ENCODE measurements at regions not wholly inside any gene's neighbourhood (a gene's known extent, or its start where the extent isn't known, plus 50 kb on each side); places are given as distances from the start of the nearest gene placed in this dataset.
A peak's percentile ranks its signal among the peaks of the same experiment; 100 is the strongest.

DNA sequence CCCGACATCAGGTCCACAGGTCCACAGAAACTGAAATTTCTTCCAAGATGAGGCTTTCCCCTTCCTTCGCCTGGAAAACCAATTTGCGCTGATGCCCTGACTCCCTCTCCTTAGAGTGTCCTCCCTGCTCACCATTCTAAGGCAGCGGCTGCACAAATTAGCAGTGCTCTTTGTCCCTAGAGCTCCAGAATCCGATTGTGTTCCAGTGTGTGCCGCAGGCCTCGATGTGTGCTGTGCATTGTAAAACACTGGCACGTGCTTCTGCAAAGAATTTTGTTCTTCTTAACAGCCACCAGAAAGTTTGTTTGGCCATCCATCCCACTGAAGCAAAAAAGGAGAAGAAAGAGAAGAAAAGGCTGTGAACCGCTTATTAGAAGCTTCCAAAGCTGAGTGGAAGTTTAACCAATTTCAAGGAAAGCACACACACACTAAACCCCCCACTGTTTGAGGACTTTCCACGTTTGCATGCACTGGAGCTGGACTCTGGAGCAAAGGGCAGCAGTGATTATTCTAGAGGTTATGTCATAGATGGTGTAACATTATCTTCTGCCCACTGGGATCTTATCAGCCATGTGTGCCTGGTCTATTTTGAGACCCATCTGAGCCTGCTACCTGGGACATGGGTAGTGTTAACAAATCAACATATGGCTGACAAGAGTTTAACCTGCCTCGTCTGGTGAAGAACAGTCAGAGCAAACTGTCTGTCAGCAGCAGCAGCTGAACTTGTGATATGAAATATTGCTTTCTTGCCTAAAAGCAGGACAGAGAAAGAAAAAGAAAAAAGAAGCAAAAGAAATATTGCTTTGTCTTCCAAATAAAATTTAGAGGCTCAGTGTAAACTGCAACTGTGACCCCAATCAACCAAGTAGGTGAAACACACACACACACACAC is 64.9 kb upstream of the RREB1 start:
- peak overlapping the region; percentile 75 for H2AFZ ChIP-seq
- peaks cover 22% of the 10 kb centered on the region for H3K4me1 Mint-ChIP-seq
- H3K79me2 ChIP-seq (replicated peaks; ENCODE audit: insufficient read depth), result no peaks in the 10 kb centered on the region
- no peaks in the 10 kb centered on the region for H4K20me1 ChIP-seq (replicated peaks; ENCODE audit: insufficient read depth)
- peak overlapping the region; percentile 50; the same call in 1 of the 2 replicates for H3K4me2 ChIP-seq
- H3K9me3 Mint-ChIP-seq, result no peaks in the 10 kb centered on the region
- H3K9me2 ChIP-seq (ENCODE audit: insufficient read depth), result 0 out of 2 replicates have a peak, but pooled peaks cover 4% of the 10 kb centered on the region
- H3K27me3 ChIP-seq (ENCODE audit: insufficient read depth), result no peaks in the 10 kb centered on the region
- no peak for DNase-seq (ENCODE audit: low spot score)
- no peak overlapping the region; the same call in 1 of the 2 replicates for H3K27ac ChIP-seq (ENCODE audit: low read depth)
- no peak overlapping the region for H3K27ac Mint-ChIP-seq
- peaks cover 3% of the 10 kb centered on the region for H3K27me3 Mint-ChIP-seq (ENCODE audit: insufficient read depth, low read depth, poor library complexity)
- H3K36me3 ChIP-seq (ENCODE audit: insufficient read depth), result no peaks in the 10 kb centered on the region
- H3K36me3 Mint-ChIP-seq (ENCODE audit: low read depth), result no peaks in the 10 kb centered on the region
- peak; percentile 50 for ATAC-seq
- peaks cover 20% of the 10 kb centered on the region for H3K4me1 ChIP-seq (ENCODE audit: insufficient read depth)
- no peak overlapping the region for H3K4me3 Mint-ChIP-seq
- no peaks in the 10 kb centered on the region for H3F3A ChIP-seq (replicated peaks; ENCODE audit: low read depth)
- TF ChIP-seq, protein P1, sequence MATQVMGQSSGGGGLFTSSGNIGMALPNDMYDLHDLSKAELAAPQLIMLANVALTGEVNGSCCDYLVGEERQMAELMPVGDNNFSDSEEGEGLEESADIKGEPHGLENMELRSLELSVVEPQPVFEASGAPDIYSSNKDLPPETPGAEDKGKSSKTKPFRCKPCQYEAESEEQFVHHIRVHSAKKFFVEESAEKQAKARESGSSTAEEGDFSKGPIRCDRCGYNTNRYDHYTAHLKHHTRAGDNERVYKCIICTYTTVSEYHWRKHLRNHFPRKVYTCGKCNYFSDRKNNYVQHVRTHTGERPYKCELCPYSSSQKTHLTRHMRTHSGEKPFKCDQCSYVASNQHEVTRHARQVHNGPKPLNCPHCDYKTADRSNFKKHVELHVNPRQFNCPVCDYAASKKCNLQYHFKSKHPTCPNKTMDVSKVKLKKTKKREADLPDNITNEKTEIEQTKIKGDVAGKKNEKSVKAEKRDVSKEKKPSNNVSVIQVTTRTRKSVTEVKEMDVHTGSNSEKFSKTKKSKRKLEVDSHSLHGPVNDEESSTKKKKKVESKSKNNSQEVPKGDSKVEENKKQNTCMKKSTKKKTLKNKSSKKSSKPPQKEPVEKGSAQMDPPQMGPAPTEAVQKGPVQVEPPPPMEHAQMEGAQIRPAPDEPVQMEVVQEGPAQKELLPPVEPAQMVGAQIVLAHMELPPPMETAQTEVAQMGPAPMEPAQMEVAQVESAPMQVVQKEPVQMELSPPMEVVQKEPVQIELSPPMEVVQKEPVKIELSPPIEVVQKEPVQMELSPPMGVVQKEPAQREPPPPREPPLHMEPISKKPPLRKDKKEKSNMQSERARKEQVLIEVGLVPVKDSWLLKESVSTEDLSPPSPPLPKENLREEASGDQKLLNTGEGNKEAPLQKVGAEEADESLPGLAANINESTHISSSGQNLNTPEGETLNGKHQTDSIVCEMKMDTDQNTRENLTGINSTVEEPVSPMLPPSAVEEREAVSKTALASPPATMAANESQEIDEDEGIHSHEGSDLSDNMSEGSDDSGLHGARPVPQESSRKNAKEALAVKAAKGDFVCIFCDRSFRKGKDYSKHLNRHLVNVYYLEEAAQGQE (IDR thresholded peaks at IDR 0.05; ENCODE audit: unreplicated experiment), result no peak
- TF ChIP-seq EZH2 (IDR thresholded peaks at IDR 0.05; ENCODE audit: low read depth, unreplicated experiment), result no peak
- TF ChIP-seq EZH2phosphoT487 (IDR thresholded peaks at IDR 0.05; ENCODE audit: unreplicated experiment), result no peak
- TF ChIP-seq, protein P2, sequence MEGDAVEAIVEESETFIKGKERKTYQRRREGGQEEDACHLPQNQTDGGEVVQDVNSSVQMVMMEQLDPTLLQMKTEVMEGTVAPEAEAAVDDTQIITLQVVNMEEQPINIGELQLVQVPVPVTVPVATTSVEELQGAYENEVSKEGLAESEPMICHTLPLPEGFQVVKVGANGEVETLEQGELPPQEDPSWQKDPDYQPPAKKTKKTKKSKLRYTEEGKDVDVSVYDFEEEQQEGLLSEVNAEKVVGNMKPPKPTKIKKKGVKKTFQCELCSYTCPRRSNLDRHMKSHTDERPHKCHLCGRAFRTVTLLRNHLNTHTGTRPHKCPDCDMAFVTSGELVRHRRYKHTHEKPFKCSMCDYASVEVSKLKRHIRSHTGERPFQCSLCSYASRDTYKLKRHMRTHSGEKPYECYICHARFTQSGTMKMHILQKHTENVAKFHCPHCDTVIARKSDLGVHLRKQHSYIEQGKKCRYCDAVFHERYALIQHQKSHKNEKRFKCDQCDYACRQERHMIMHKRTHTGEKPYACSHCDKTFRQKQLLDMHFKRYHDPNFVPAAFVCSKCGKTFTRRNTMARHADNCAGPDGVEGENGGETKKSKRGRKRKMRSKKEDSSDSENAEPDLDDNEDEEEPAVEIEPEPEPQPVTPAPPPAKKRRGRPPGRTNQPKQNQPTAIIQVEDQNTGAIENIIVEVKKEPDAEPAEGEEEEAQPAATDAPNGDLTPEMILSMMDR (conservative IDR thresholded peaks at IDR 0.05; ENCODE audit: low read depth in 2 of 2), result no peak
- no peak for TF ChIP-seq ZNF331 (CRISPR knock-in tag; IDR thresholded peaks at IDR 0.05; ENCODE audit: low read depth)
- no peak for TF ChIP-seq ZNF114 (CRISPR knock-in tag; IDR thresholded peaks at IDR 0.05)
- H3K4me3 ChIP-seq, result no peak overlapping the region

DNA sequence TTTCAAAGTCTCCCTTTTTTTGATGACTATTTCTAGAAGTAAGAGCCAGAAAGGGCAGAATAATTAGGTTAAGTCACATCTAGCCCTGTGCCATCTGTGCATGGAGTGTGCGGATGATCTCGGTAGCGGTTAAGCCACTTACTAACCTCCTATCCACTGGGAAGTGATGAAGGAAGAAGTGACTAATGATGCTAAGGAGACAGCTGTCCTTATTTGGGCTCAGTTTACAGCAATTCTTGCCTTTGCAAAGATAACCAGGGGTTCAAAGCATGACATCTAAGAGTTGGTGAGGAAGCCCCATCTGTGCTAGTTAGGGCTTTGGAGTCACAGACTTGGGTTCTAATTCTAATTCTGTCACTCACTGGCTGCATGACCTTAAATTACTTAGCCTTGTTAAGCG is 62.4 kb upstream of the RREB1 start:
- no peaks in the 10 kb centered on the region for H3F3A ChIP-seq (replicated peaks; ENCODE audit: low read depth)
- Mint-ChIP-seq H3K27ac (no peak overlapping the region), H3K36me3 (ENCODE audit: low read depth) (no peaks in the 10 kb centered on the region), H3K27me3 (ENCODE audit: insufficient read depth, low read depth, poor library complexity) (peaks cover 5% of the 10 kb centered on the region), H3K4me3 (no peak overlapping the region), H3K9me3 (no peaks in the 10 kb centered on the region), H3K4me1 (peaks cover 23% of the 10 kb centered on the region)
- H3K27me3 ChIP-seq (ENCODE audit: insufficient read depth), result peaks cover 10% of the 10 kb centered on the region; the same call in 1 of the 2 replicates
- no peaks in the 10 kb centered on the region for H4K20me1 ChIP-seq (replicated peaks; ENCODE audit: insufficient read depth)
- H3K27ac ChIP-seq (ENCODE audit: low read depth), result no peak overlapping the region
- ATAC-seq (no peak), DNase-seq (ENCODE audit: low spot score) (no peak)
- H3K36me3 ChIP-seq (ENCODE audit: insufficient read depth), result no peaks in the 10 kb centered on the region
- H3K79me2 ChIP-seq (replicated peaks; ENCODE audit: insufficient read depth), result no peaks in the 10 kb centered on the region
- H3K4me2 ChIP-seq, result no peak overlapping the region
- H3K9me2 ChIP-seq (ENCODE audit: insufficient read depth), result no peaks in the 10 kb centered on the region
- peaks cover 23% of the 10 kb centered on the region for H3K4me1 ChIP-seq (ENCODE audit: insufficient read depth)
- no peak overlapping the region for H2AFZ ChIP-seq
- H3K4me3 ChIP-seq, result no peak overlapping the region
- TF ChIP-seq JUNB (IDR thresholded peaks at IDR 0.05; ENCODE audit: unreplicated experiment), result no peak
- TF ChIP-seq STAT1 (IDR thresholded peaks at IDR 0.05; ENCODE audit: unreplicated experiment), result no peak
- TF ChIP-seq ZNF114 (CRISPR knock-in tag; IDR thresholded peaks at IDR 0.05), result no peak
- TF ChIP-seq, protein P3, sequence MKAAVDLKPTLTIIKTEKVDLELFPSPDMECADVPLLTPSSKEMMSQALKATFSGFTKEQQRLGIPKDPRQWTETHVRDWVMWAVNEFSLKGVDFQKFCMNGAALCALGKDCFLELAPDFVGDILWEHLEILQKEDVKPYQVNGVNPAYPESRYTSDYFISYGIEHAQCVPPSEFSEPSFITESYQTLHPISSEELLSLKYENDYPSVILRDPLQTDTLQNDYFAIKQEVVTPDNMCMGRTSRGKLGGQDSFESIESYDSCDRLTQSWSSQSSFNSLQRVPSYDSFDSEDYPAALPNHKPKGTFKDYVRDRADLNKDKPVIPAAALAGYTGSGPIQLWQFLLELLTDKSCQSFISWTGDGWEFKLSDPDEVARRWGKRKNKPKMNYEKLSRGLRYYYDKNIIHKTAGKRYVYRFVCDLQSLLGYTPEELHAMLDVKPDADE (IDR thresholded peaks at IDR 0.05), result no peak
- no peak for TF ChIP-seq NANOG (IDR thresholded peaks at IDR 0.05; ENCODE audit: borderline replicate concordance)
